Kidney (tissue), 13 donors: ENCODE measurements at regions not wholly inside any gene's neighbourhood (a gene's known extent, or its start where the extent isn't known, plus 50 kb on each side); places are given as distances from the start of the nearest gene placed in this dataset.

Source experiments
- DNase-seq, 5 donors: peaks; one replicate each; pipeline ENCODE4 v3.0.0-alpha.2; 2013 to 2020
- FAIRE-seq: peaks from 2 replicates; lab custom pipeline; 2012; peaks lifted over from hg19 to GRCh38; lab: Jason Lieb, UNC
- H3K27ac ChIP-seq, 2 donors: one replicate each; pipeline ENCODE4 v1.7.0; 2013; ENCODE audit warnings: low read depth in 2 of 2, low read length in 2 of 2, inconsistent platforms in 1 of 2
- H3K27me3 ChIP-seq: one replicate; pipeline ENCODE4 v1.7.1; 2013; ENCODE audit warnings: low read length, inconsistent platforms; ENCODE audit not compliant: control insufficient read depth, insufficient read depth
- H3K36me3 ChIP-seq, 3 donors: one replicate each; pipeline versions ENCODE4 v1.7.0 to v1.7.1; 2013; ENCODE audit warnings: low read length in 3 of 3, control low read depth in 1 of 3, inconsistent platforms in 1 of 3; ENCODE audit not compliant: insufficient read depth in 3 of 3, control insufficient read depth in 2 of 3
- H3K4me1 ChIP-seq, 3 donors: one replicate each; pipeline versions ENCODE4 v1.7.0 to v1.7.1; 2013; ENCODE audit warnings: low read length in 3 of 3, inconsistent platforms in 1 of 3, low read depth in 1 of 3; ENCODE audit not compliant: control insufficient read depth in 2 of 3, insufficient read depth in 2 of 3
- H3K4me3 ChIP-seq, 3 donors: one replicate each; pipeline versions ENCODE4 v1.7.0 to v1.8.1; 2013; ENCODE audit warnings: low read length in 3 of 3, control low read depth in 1 of 3, inconsistent platforms in 1 of 3
- H3K9ac ChIP-seq, 3 donors: one replicate each; pipeline versions ENCODE4 v1.7.0 to v1.7.1; 2013; ENCODE audit warnings: low read length in 3 of 3, control low read depth in 1 of 3, inconsistent platforms in 1 of 3
- H3K9me3 ChIP-seq, 3 donors: one replicate each; pipeline versions ENCODE4 v1.7.0 to v1.7.1; 2013; ENCODE audit warnings: low read length in 3 of 3, control low read depth in 1 of 3, inconsistent platforms in 1 of 3; ENCODE audit not compliant: control insufficient read depth in 2 of 3, insufficient read depth in 1 of 3
- CTCF ChIP-seq: IDR thresholded peaks from 3 replicates; pipeline ENCODE4 v1.5.1; 2012; ENCODE audit warnings: mild to moderate bottlenecking, moderate library complexity, borderline replicate concordance; ENCODE audit not compliant: insufficient read depth; ENCODE audit errors: extremely low read depth
- intact Hi-C: fragments of 100-400 bp; cut with DNase I; formaldehyde crosslinking; loops from one replicate; pipeline ENCODE4 v1.11.1; 2022
- donor health status: control.
- donor health status: control.
- donor health status: control.
- donor health status: control.
- donor health status: control.
- donor health status: DM: yes; HTN: yes; CAD: no.
- donor health status: Normal renal cell carcinoma (clear cell type).

- intact Hi-C loops, result no loop called here
- TF ChIP-seq CTCF, result no peak
- no peak for DNase-seq
Observed at GRCh38 chr14:55761651-55762050, 181.6 kb downstream of the KTN1 start.

GRCh38 chr14:55762595-55763232 lies 182.7 kb downstream of the KTN1 start:
- no peak for TF ChIP-seq CTCF
- Histone ChIP-seq H3K27ac (no peak overlapping the region), H3K36me3 (no peaks in the 10 kb centered on the region), H3K9ac (no peak overlapping the region), H3K9me3 (no peaks in the 10 kb centered on the region), H3K27me3 (no peaks in the 10 kb centered on the region), H3K4me3 (no peak overlapping the region), H3K4me1 (no peaks in the 10 kb centered on the region)
- FAIRE-seq (no peak), DNase-seq (no peak)
- intact Hi-C loops, result no loop called here

More at GRCh38 chr14:55761651-55762050, 181.6 kb downstream of the KTN1 start:
- no peaks in the 10 kb centered on the region for H3K4me1 ChIP-seq
- no peak for FAIRE-seq
- no peak overlapping the region for H3K27ac ChIP-seq
- H3K36me3 ChIP-seq, result no peaks in the 10 kb centered on the region
- H3K9me3 ChIP-seq, result no peaks in the 10 kb centered on the region
- H3K9ac ChIP-seq, result no peak overlapping the region
- H3K4me3 ChIP-seq, result no peak overlapping the region
- no peaks in the 10 kb centered on the region for H3K27me3 ChIP-seq

GRCh38 chr14:55764784-55765183 lies 184.8 kb downstream of the KTN1 start:
- no peak for TF ChIP-seq CTCF
- Histone ChIP-seq H3K27ac (no peak overlapping the region), H3K27me3 (no peaks in the 10 kb centered on the region), H3K9ac (no peak overlapping the region), H3K4me1 (no peaks in the 10 kb centered on the region), H3K9me3 (no peaks in the 10 kb centered on the region), H3K36me3 (no peaks in the 10 kb centered on the region), H3K4me3 (no peak overlapping the region)
- no peak for FAIRE-seq
- DNase-seq, result no peak
- intact Hi-C loops, result no loop called here

- H3K4me3 ChIP-seq, result no peak overlapping the region
- H3K9me3 ChIP-seq, result no peaks in the 10 kb centered on the region
- no peak overlapping the region for H3K27ac ChIP-seq
- H3K9ac ChIP-seq, result no peak overlapping the region
- FAIRE-seq (no peak), DNase-seq (no peak)
- no peaks in the 10 kb centered on the region for H3K4me1 ChIP-seq
- H3K27me3 ChIP-seq, result no peaks in the 10 kb centered on the region
- TF ChIP-seq CTCF, result no peak
- intact Hi-C loops, result no loop called here
- H3K36me3 ChIP-seq, result no peaks in the 10 kb centered on the region
Observed at GRCh38 chr14:55766071-55766470, 186.1 kb downstream of the KTN1 start.
